HEK293 (cell line): ENCODE measurements at regions not wholly inside any gene's neighbourhood (a gene's known extent, or its start where the extent isn't known, plus 50 kb on each side); places are given as distances from the start of the nearest gene placed in this dataset.

Source experiments
- ATF2 ChIP-seq: fragments of 450-650 bp; formaldehyde crosslinking; IDR thresholded peaks from 2 replicates; pipeline ENCODE4 v1.5.1; 2016; ENCODE audit warnings: missing biosample characterization, missing genetic modification characterization, low read depth
- GLI2 ChIP-seq: fragments of 450-650 bp; formaldehyde crosslinking; IDR thresholded peaks from 2 replicates; pipeline ENCODE4; 2017; ENCODE audit warnings: missing biosample characterization, missing genetic modification characterization, low read depth, borderline replicate concordance
- GLI4 ChIP-seq: fragments of 450-650 bp; formaldehyde crosslinking; IDR thresholded peaks from 2 replicates; pipeline ENCODE4 v1.5.1; 2016; ENCODE audit warnings: missing biosample characterization, missing genetic modification characterization
- HIC1 ChIP-seq: fragments of 450-650 bp; formaldehyde crosslinking; IDR thresholded peaks from 2 replicates; pipeline ENCODE4 v1.5.1; 2016; ENCODE audit warnings: missing biosample characterization, missing genetic modification characterization
- KLF8 ChIP-seq: fragments of 450-650 bp; formaldehyde crosslinking; IDR thresholded peaks from 2 replicates; pipeline ENCODE4 v1.5.1; 2016; ENCODE audit warnings: missing biosample characterization, missing genetic modification characterization
- KLF9 ChIP-seq: fragments of 450-650 bp; formaldehyde crosslinking; IDR thresholded peaks from 2 replicates; pipeline ENCODE4 v1.5.1; 2016; ENCODE audit warnings: missing biosample characterization, missing genetic modification characterization, low read depth
- MEIS1 ChIP-seq: sonication (generic); formaldehyde crosslinking; IDR thresholded peaks from 2 replicates; pipeline ENCODE4 v1.8.1; 2022; ENCODE audit warnings: missing genetic modification reagents, mild to moderate bottlenecking, borderline replicate concordance
- OSR2 ChIP-seq: fragments of 450-650 bp; formaldehyde crosslinking; IDR thresholded peaks from 2 replicates; pipeline ENCODE4 v1.5.1; 2016; ENCODE audit warnings: missing biosample characterization, missing genetic modification characterization
- OVOL3 ChIP-seq: fragments of 450-650 bp; formaldehyde crosslinking; IDR thresholded peaks from 2 replicates; pipeline ENCODE4 v1.5.1; 2016; ENCODE audit warnings: missing biosample characterization, missing genetic modification characterization
- ZBTB20 ChIP-seq: fragments of 450-650 bp; formaldehyde crosslinking; IDR thresholded peaks from 2 replicates; pipeline ENCODE4 v1.5.1; 2016; ENCODE audit warnings: missing biosample characterization, missing genetic modification characterization
- ZBTB8A ChIP-seq: fragments of 450-650 bp; formaldehyde crosslinking; IDR thresholded peaks from 2 replicates; pipeline ENCODE4 v1.5.1; 2016; ENCODE audit warnings: missing biosample characterization, missing genetic modification characterization
- ZFP3 ChIP-seq: fragments of 450-650 bp; formaldehyde crosslinking; IDR thresholded peaks from 2 replicates; pipeline ENCODE4 v1.5.1; 2016; ENCODE audit warnings: low read depth, missing biosample characterization, missing genetic modification characterization
- ZIC2 ChIP-seq: fragments of 450-650 bp; formaldehyde crosslinking; IDR thresholded peaks from 2 replicates; pipeline ENCODE4 v1.5.1; 2016; ENCODE audit warnings: missing biosample characterization, missing genetic modification characterization
- ZNF112 ChIP-seq: fragments of 450-650 bp; formaldehyde crosslinking; IDR thresholded peaks from 2 replicates; pipeline ENCODE4 v1.5.0; 2017; ENCODE audit warnings: missing biosample characterization, missing genetic modification characterization
- ZNF157 ChIP-seq: fragments of 450-650 bp; formaldehyde crosslinking; IDR thresholded peaks from 2 replicates; pipeline ENCODE4 v1.5.1; 2016; ENCODE audit warnings: missing biosample characterization, missing genetic modification characterization
- ZNF18 ChIP-seq: fragments of 450-650 bp; formaldehyde crosslinking; IDR thresholded peaks from 2 replicates; pipeline ENCODE4 v1.5.1; 2016; ENCODE audit warnings: missing biosample characterization, missing genetic modification characterization
- ZNF274 ChIP-seq, 2 experiments: fragments of 200-500 bp in 1 of 2; fragments of 450-650 bp in 1 of 2; sonication (Bioruptor generic) in 1 of 2; formaldehyde crosslinking in 1 of 2; IDR thresholded peaks; 2 replicates each; pipeline versions ENCODE4 v1.5.1 to v1.6.1; 2014 to 2016; ENCODE audit warnings: borderline replicate concordance in 1 of 2, inconsistent platforms in 1 of 2, low read length in 1 of 2, missing biosample characterization in 1 of 2, missing genetic modification characterization in 1 of 2
- ZNF292 ChIP-seq: fragments of 450-650 bp; formaldehyde crosslinking; IDR thresholded peaks from 2 replicates; pipeline ENCODE4 v1.5.1; 2016; ENCODE audit warnings: low read depth, missing biosample characterization, missing genetic modification characterization, borderline replicate concordance
- ZNF335 ChIP-seq: fragments of 450-650 bp; formaldehyde crosslinking; conservative IDR thresholded peaks from 2 replicates; pipeline ENCODE4 v1.5.1; 2016; ENCODE audit warnings: missing biosample characterization, missing genetic modification characterization
- ZNF394 ChIP-seq: fragments of 450-650 bp; formaldehyde crosslinking; IDR thresholded peaks from 2 replicates; pipeline ENCODE4 v1.5.1; 2016; ENCODE audit warnings: missing biosample characterization, missing genetic modification characterization, mild to moderate bottlenecking, moderate library complexity, borderline replicate concordance
- ZNF398 ChIP-seq: fragments of 450-650 bp; formaldehyde crosslinking; IDR thresholded peaks from 2 replicates; pipeline ENCODE4 v1.5.1; 2017; ENCODE audit warnings: missing biosample characterization, missing genetic modification characterization
- ZNF488 ChIP-seq: fragments of 450-650 bp; formaldehyde crosslinking; IDR thresholded peaks from 2 replicates; pipeline ENCODE4 v1.5.1; 2016; ENCODE audit warnings: missing biosample characterization, missing genetic modification characterization
- ZNF521 ChIP-seq: fragments of 450-650 bp; formaldehyde crosslinking; IDR thresholded peaks from 2 replicates; pipeline ENCODE4 v1.5.1; 2017; ENCODE audit warnings: missing biosample characterization, mild to moderate bottlenecking, missing genetic modification characterization
- ZNF548 ChIP-seq: fragments of 450-650 bp; formaldehyde crosslinking; IDR thresholded peaks from 2 replicates; pipeline ENCODE4 v1.5.1; 2016; ENCODE audit warnings: missing biosample characterization, missing genetic modification characterization
- ZNF560 ChIP-seq: fragments of 450-650 bp; formaldehyde crosslinking; IDR thresholded peaks from 2 replicates; pipeline ENCODE4 v1.5.1; 2017; ENCODE audit warnings: missing biosample characterization, missing genetic modification characterization, borderline replicate concordance
- ZNF660 ChIP-seq: fragments of 450-650 bp; IDR thresholded peaks from 2 replicates; pipeline ENCODE4 v1.5.1; 2018; ENCODE audit warnings: missing biosample characterization, mild to moderate bottlenecking, missing genetic modification characterization
- ZNF701 ChIP-seq: fragments of 450-650 bp; formaldehyde crosslinking; IDR thresholded peaks from 2 replicates; pipeline ENCODE4 v1.5.1; 2016; ENCODE audit warnings: missing biosample characterization, missing genetic modification characterization
- ZNF704 ChIP-seq: fragments of 450-650 bp; formaldehyde crosslinking; IDR thresholded peaks from 2 replicates; pipeline ENCODE4 v1.5.1; 2016; ENCODE audit warnings: missing biosample characterization, missing genetic modification characterization
- ZNF707 ChIP-seq: fragments of 450-650 bp; formaldehyde crosslinking; IDR thresholded peaks from 2 replicates; pipeline ENCODE4 v1.5.1; 2016; ENCODE audit warnings: missing biosample characterization, missing genetic modification characterization
- ZNF785 ChIP-seq: fragments of 450-650 bp; formaldehyde crosslinking; IDR thresholded peaks from 2 replicates; pipeline ENCODE4 v1.5.1; 2016; ENCODE audit warnings: missing biosample characterization, missing genetic modification characterization
- ZNF837 ChIP-seq: fragments of 450-650 bp; formaldehyde crosslinking; IDR thresholded peaks from 2 replicates; pipeline ENCODE4 v1.5.1; 2016; ENCODE audit warnings: missing biosample characterization, missing genetic modification characterization

GRCh38 chr14:100476012-100476822 lies 111.0 kb downstream of the BEGAIN start (continued):
- no peak for TF ChIP-seq ZNF18 (tag by site-specific recombination)
- TF ChIP-seq ZNF274 (IDR thresholded peaks at IDR 0.05; ENCODE audit: low read length) = no peak
- TF ChIP-seq ZNF274 (tag by site-specific recombination; IDR thresholded peaks at IDR 0.05; ENCODE audit: borderline replicate concordance) = no peak
- no peak for TF ChIP-seq KLF9
- TF ChIP-seq ZNF701 = no peak
- TF ChIP-seq HIC1 = peak; percentile 83
- TF ChIP-seq ZNF488 (tag by site-specific recombination) = 0 out of 2 replicates have a peak, but pooled peaks have one; percentile 70
- TF ChIP-seq ZNF704 (tag by site-specific recombination) = no peak
- no peak for TF ChIP-seq ZNF112
- no peak for TF ChIP-seq ZNF785
- TF ChIP-seq ZFP3 (tag by site-specific recombination) = no peak
- peak; percentile 71 for TF ChIP-seq KLF8 (tag by site-specific recombination)
- TF ChIP-seq GLI2 = no peak; the same call in 1 of the 2 replicates
- no peak for TF ChIP-seq ZNF521 (tag by site-specific recombination)
- TF ChIP-seq ZNF560 (tag by site-specific recombination) = no peak
- TF ChIP-seq ZNF548 (tag by site-specific recombination) = no peak
- no peak for TF ChIP-seq ATF2 (tag by site-specific recombination)
- no peak for TF ChIP-seq ZNF292
- TF ChIP-seq ZNF660 (tag by site-specific recombination) = peak; percentile 93
- TF ChIP-seq OVOL3 (tag by site-specific recombination) = peak; percentile 79; the same call in 1 of the 2 replicates
- 0 out of 2 replicates have a peak, but pooled peaks have one; percentile 31 for TF ChIP-seq MEIS1
- peak; percentile 17; the same call in 1 of the 2 replicates for TF ChIP-seq ZBTB8A (tag by site-specific recombination)
- TF ChIP-seq ZBTB20 = peak; percentile 73
- TF ChIP-seq ZNF707 (tag by site-specific recombination) = no peak
- TF ChIP-seq GLI4 = no peak
- TF ChIP-seq ZNF394 (tag by site-specific recombination) = peak; percentile 83
- peak; percentile 99 for TF ChIP-seq ZIC2 (tag by site-specific recombination)
- peak; percentile 83 for TF ChIP-seq ZNF335 (tag by site-specific recombination)
- TF ChIP-seq ZNF398 (tag by site-specific recombination) = peak; percentile 39; the same call in 1 of the 2 replicates
- TF ChIP-seq ZNF837 (tag by site-specific recombination) = no peak
- no peak for TF ChIP-seq ZNF157 (tag by site-specific recombination)
- peak; percentile 92 for TF ChIP-seq OSR2 (tag by site-specific recombination)
